ENCODE measurements at regions not wholly inside any gene's neighbourhood (a gene's known extent, or its start where the extent isn't known, plus 50 kb on each side); places are given as distances from the start of the nearest gene placed in this dataset.

- CTCF ChIA-PET, result no interaction called here
- ATAC-seq (ENCODE audit: low read depth), result no peak
- no peak for DNase-seq
- no peaks in the 10 kb centered on the region for H3K36me3 Mint-ChIP-seq (ENCODE audit: low read depth)
- no peaks in the 10 kb centered on the region for H3K27me3 Mint-ChIP-seq
- H3K9me3 Mint-ChIP-seq, result no peaks in the 10 kb centered on the region
- H3K27ac Mint-ChIP-seq, result no peak overlapping the region
- POLR2A ChIA-PET, result no interaction called here
- intact Hi-C loops (cut with micrococcal nuclease), result no loop called here
- H3K4me3 Mint-ChIP-seq, result no peak overlapping the region
- no peaks in the 10 kb centered on the region for H3K4me1 Mint-ChIP-seq
- TF ChIP-seq, protein P1, sequence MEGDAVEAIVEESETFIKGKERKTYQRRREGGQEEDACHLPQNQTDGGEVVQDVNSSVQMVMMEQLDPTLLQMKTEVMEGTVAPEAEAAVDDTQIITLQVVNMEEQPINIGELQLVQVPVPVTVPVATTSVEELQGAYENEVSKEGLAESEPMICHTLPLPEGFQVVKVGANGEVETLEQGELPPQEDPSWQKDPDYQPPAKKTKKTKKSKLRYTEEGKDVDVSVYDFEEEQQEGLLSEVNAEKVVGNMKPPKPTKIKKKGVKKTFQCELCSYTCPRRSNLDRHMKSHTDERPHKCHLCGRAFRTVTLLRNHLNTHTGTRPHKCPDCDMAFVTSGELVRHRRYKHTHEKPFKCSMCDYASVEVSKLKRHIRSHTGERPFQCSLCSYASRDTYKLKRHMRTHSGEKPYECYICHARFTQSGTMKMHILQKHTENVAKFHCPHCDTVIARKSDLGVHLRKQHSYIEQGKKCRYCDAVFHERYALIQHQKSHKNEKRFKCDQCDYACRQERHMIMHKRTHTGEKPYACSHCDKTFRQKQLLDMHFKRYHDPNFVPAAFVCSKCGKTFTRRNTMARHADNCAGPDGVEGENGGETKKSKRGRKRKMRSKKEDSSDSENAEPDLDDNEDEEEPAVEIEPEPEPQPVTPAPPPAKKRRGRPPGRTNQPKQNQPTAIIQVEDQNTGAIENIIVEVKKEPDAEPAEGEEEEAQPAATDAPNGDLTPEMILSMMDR (IDR thresholded peaks at IDR 0.05), result no peak
Measured at GRCh38 chr5:12269164-12269563, 364.9 kb upstream of the CTNND2 start.

DNA sequence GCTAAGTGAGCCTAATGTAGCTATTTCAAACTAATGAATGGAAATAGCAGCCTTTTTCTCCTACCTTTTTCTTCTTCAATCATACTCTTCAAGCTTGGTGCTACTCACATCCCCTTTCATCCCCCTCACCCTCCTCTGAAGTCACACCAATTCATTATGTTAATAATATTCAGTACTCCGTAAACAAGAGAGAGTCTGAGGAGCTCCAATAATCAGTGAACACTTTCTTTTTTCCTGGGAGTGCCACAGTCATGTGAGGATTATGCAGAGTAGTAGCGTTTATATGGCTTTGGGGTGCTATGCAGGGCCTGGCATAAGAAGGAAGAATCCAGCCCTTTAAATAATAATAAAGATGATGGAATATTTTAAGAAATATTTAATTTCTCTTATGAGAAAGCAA, 354.3 kb upstream of the CTNND2 start:
- no peak for DNase-seq
- H3K9me3 Mint-ChIP-seq, result peaks cover 9% of the 10 kb centered on the region
- ChIA-PET POLR2A (no interaction called here), CTCF (no interaction called here)
- intact Hi-C loops (cut with micrococcal nuclease), result no loop called here
- TF ChIP-seq, protein P1 (IDR thresholded peaks at IDR 0.05), result no peak
- ATAC-seq (ENCODE audit: low read depth), result no peak
- H3K27ac Mint-ChIP-seq, result no peak overlapping the region
- no peaks in the 10 kb centered on the region for H3K4me1 Mint-ChIP-seq
- H3K27me3 Mint-ChIP-seq, result no peaks in the 10 kb centered on the region
- no peak overlapping the region for H3K4me3 Mint-ChIP-seq
- H3K36me3 Mint-ChIP-seq (ENCODE audit: low read depth), result no peaks in the 10 kb centered on the region

- intact Hi-C loops (cut with micrococcal nuclease), result no loop called here
- H3K27ac Mint-ChIP-seq, result no peak overlapping the region
- no peak for ATAC-seq (ENCODE audit: low read depth)
Measured at GRCh38 chr5:12250454-12250853, 346.2 kb upstream of the CTNND2 start.

GRCh38 chr5:12248831-12249230, 344.6 kb upstream of the CTNND2 start:
- H3K27me3 Mint-ChIP-seq, result no peaks in the 10 kb centered on the region
- no peak for ATAC-seq (ENCODE audit: low read depth)
- H3K36me3 Mint-ChIP-seq (ENCODE audit: low read depth), result no peaks in the 10 kb centered on the region
- ChIA-PET CTCF (no interaction called here), POLR2A (no interaction called here)
- no peak overlapping the region for H3K27ac Mint-ChIP-seq
- DNase-seq, result no peak
- TF ChIP-seq, protein P1 (IDR thresholded peaks at IDR 0.05), result no peak
- no peaks in the 10 kb centered on the region for H3K4me1 Mint-ChIP-seq
- intact Hi-C loops (cut with micrococcal nuclease), result no loop called here
- H3K4me3 Mint-ChIP-seq, result no peak overlapping the region
- H3K9me3 Mint-ChIP-seq, result peaks cover 18% of the 10 kb centered on the region

More at GRCh38 chr5:12250454-12250853, 346.2 kb upstream of the CTNND2 start:
- TF ChIP-seq, protein P1 (IDR thresholded peaks at IDR 0.05), result no peak
- Mint-ChIP-seq H3K4me1 (no peaks in the 10 kb centered on the region), H3K4me3 (no peak overlapping the region), H3K9me3 (peaks cover 13% of the 10 kb centered on the region), H3K27me3 (no peaks in the 10 kb centered on the region), H3K36me3 (ENCODE audit: low read depth) (no peaks in the 10 kb centered on the region)
- DNase-seq, result no peak
- ChIA-PET CTCF (no interaction called here), POLR2A (no interaction called here)

- POLR2A ChIA-PET, result no interaction called here
- intact Hi-C loops (cut with micrococcal nuclease), result no loop called here
- H3K27ac Mint-ChIP-seq, result no peak overlapping the region
- no peaks in the 10 kb centered on the region for H3K4me1 Mint-ChIP-seq
- TF ChIP-seq, protein P1 (IDR thresholded peaks at IDR 0.05), result no peak
- DNase-seq (no peak), ATAC-seq (ENCODE audit: low read depth) (no peak)
- H3K4me3 Mint-ChIP-seq, result no peak overlapping the region
- CTCF ChIA-PET, result no interaction called here
- no peaks in the 10 kb centered on the region for H3K27me3 Mint-ChIP-seq
- H3K9me3 Mint-ChIP-seq, result peaks cover 16% of the 10 kb centered on the region
- no peaks in the 10 kb centered on the region for H3K36me3 Mint-ChIP-seq (ENCODE audit: low read depth)
Measured at GRCh38 chr5:12246036-12246435, 341.8 kb upstream of the CTNND2 start.

Measured in activated B cell treated with CpG ODN at 0.5 μM for 24 hours (primary cell).